Activated CD8-positive, alpha-beta memory T cell treated with anti-CD3 and anti-CD28 coated beads, Interleukin-2, amount 10 ng/mL, durations not matched to agents 7 days and 5 days (primary cell): ENCODE measurements at regions not wholly inside any gene's neighbourhood (a gene's known extent, or its start where the extent isn't known, plus 50 kb on each side); places are given as distances from the start of the nearest gene placed in this dataset.

Experiments used
- ATAC-seq: fragments of 150-1000 bp; cut with Tn5 transposase; one replicate; pipeline ENCODE4 v1.10.0; 2021; ENCODE audit warnings: moderate library complexity
- CTCF ChIA-PET: fragments of 350-600 bp; sonication (Branson Sonifier 250); formaldehyde crosslinking; loops from one replicate; lab custom pipeline; 2021; ENCODE audit warnings: antibody characterized with exemption; lab: Charles Lee
- DNase-seq: peaks from one replicate; pipeline ENCODE4 v3.0.0-alpha.2; 2020
- H3K27ac Mint-ChIP-seq: one replicate; pipeline ENCODE4 v1.8.0; 2021; ENCODE audit warnings: mild to moderate bottlenecking, mixed read lengths
- H3K27me3 Mint-ChIP-seq: one replicate; pipeline ENCODE4 v1.8.0; 2021; ENCODE audit warnings: mixed read lengths
- H3K36me3 Mint-ChIP-seq: one replicate; pipeline ENCODE4 v1.8.0; 2021; ENCODE audit warnings: mild to moderate bottlenecking, mixed read lengths
- H3K4me1 Mint-ChIP-seq: one replicate; pipeline ENCODE4 v1.8.0; 2021; ENCODE audit warnings: mixed read lengths
- H3K4me3 Mint-ChIP-seq: one replicate; pipeline ENCODE4 v1.8.0; 2021; ENCODE audit warnings: mild to moderate bottlenecking, moderate library complexity, mixed read lengths
- H3K9me3 Mint-ChIP-seq: one replicate; pipeline ENCODE4 v1.8.0; 2022; ENCODE audit warnings: low read depth, mixed read lengths

- Mint-ChIP-seq H3K9me3 (peaks cover 2% of the 10 kb centered on the region), H3K27me3 (no peaks in the 10 kb centered on the region), H3K4me1 (no peaks in the 10 kb centered on the region), H3K36me3 (no peaks in the 10 kb centered on the region), H3K27ac (no peak overlapping the region), H3K4me3 (no peak overlapping the region)
- CTCF ChIA-PET: no interaction called here
- no peak for DNase-seq
- ATAC-seq: no peak
Observed at GRCh38 chr4:117357437-117357836, 272.1 kb upstream of the TRAM1L1 start.

DNA sequence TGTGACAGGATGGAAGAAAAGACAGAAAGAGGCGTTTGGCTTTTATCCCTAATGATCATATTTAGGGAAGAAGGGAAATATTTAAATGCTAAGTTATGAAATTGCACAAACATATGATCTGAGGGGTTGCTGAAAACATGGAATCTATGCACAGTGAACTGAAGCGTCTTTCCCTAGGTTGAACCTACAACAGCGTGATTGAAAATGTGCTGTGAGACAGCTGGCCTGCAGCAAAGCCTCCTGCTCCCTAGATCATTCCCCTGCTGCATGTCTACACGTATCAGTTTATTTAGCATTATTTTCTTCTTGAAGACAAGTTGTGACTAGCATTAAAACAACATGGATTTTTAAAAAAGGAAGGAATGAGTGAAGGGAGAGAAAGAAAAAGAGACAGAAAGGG, 272.5 kb upstream of the TRAM1L1 start:
- CTCF ChIA-PET: no interaction called here
- H3K9me3 Mint-ChIP-seq: peaks cover 2% of the 10 kb centered on the region
- H3K27me3 Mint-ChIP-seq: no peaks in the 10 kb centered on the region
- H3K27ac Mint-ChIP-seq: no peak overlapping the region
- H3K4me3 Mint-ChIP-seq: no peak overlapping the region
- ATAC-seq: no peak
- no peaks in the 10 kb centered on the region for H3K36me3 Mint-ChIP-seq
- no peaks in the 10 kb centered on the region for H3K4me1 Mint-ChIP-seq
- DNase-seq: no peak

DNA sequence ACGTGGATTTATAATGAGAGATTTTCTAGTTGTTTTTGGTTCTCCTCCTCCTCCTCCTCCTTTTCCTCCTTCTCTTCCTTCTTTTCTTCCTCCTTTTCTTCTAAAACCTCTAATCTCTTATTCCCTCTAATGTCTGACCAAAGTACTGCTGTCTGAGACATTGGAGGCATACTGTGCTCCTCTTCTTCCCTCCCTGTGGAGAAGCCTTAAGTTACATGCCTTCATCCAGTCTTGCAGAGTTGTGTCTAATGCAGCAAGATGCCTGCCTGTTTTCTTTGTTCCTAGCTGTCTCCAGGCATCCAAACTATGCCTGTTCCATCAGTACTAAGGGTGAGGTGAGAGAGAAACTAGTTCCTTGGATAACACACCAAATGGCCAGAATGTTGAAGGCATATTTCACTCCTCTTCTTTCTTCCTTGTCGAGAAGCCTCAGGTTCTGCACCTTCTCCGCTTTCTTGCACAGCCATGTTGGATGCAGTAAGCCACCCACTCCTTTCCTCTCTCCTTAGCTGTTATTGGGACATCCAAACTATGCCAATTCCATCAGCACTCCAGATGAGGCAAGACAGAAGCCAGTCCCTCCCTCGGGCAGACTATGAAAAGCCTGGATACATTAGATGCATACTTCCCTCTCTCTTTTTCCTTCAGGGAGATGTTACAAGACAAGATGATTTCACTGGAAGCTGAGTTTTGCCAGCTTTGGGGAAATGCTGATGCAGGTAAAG, 285.7 kb upstream of the TRAM1L1 start:
- Mint-ChIP-seq H3K27me3 (no peaks in the 10 kb centered on the region), H3K9me3 (peaks cover 5% of the 10 kb centered on the region), H3K36me3 (no peaks in the 10 kb centered on the region), H3K4me3 (no peak overlapping the region), H3K4me1 (no peaks in the 10 kb centered on the region), H3K27ac (no peak overlapping the region)
- DNase-seq (no peak), ATAC-seq (no peak)
- CTCF ChIA-PET: no interaction called here

DNA sequence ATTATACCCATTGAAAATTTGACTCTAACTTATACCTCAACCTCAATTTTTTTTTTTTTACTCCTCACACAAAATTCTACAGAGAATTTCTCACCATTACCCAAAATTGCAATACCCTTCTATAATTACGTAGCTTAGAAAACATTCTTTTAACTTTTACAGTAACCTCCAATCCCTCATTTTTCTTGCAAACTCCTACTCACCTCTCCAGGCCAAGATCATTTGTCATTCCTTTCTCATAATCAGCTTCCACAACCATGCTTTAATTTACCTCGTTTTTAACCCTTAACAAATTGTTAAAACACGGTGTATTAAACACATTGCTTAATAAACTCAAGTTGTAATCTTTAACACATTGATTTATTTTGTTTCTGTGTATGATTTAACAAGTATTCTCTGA, 289.7 kb upstream of the TRAM1L1 start:
- ATAC-seq: no peak
- DNase-seq: no peak
- Mint-ChIP-seq H3K9me3 (peaks cover 5% of the 10 kb centered on the region), H3K4me1 (no peaks in the 10 kb centered on the region), H3K27me3 (no peaks in the 10 kb centered on the region), H3K36me3 (no peaks in the 10 kb centered on the region), H3K4me3 (no peak overlapping the region), H3K27ac (no peak overlapping the region)
- CTCF ChIA-PET: no interaction called here

DNA sequence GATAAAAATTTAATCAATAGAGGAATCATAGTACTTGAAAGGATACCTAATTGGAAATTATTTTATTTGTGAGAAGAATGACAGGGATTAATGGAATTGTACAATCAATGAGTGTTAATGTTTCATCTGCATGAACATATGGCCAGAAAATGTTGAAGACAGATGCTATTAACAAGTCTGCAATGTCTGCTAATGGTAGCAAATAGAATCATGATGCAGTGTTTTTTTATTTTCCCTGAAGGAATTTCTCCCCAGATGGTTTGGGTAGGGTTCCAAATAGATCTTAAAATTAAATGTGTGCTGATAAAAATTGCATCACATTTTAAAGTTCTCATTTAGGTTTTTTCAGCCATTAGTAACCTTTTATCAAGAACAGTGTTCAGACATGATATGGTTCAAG, 291.3 kb upstream of the TRAM1L1 start:
- H3K9me3 Mint-ChIP-seq: peaks cover 3% of the 10 kb centered on the region
- ATAC-seq: no peak
- H3K27me3 Mint-ChIP-seq: no peaks in the 10 kb centered on the region

GRCh38 chr4:117378942-117379341, 293.6 kb upstream of the TRAM1L1 start:
- peaks cover 5% of the 10 kb centered on the region for H3K9me3 Mint-ChIP-seq
- DNase-seq: no peak

More for the DNA sequence above, 291.3 kb upstream of the TRAM1L1 start:
- no peak overlapping the region for H3K4me3 Mint-ChIP-seq
- H3K36me3 Mint-ChIP-seq: no peaks in the 10 kb centered on the region
- DNase-seq: no peak
- no peaks in the 10 kb centered on the region for H3K4me1 Mint-ChIP-seq
- H3K27ac Mint-ChIP-seq: no peak overlapping the region
- CTCF ChIA-PET: no interaction called here

GRCh38 chr4:117383468-117383867, 298.1 kb upstream of the TRAM1L1 start:
- CTCF ChIA-PET: no interaction called here
- no peaks in the 10 kb centered on the region for H3K27me3 Mint-ChIP-seq
- no peak for DNase-seq
- H3K27ac Mint-ChIP-seq: no peak overlapping the region
- no peaks in the 10 kb centered on the region for H3K36me3 Mint-ChIP-seq
- no peaks in the 10 kb centered on the region for H3K4me1 Mint-ChIP-seq
- no peak for ATAC-seq
- H3K4me3 Mint-ChIP-seq: no peak overlapping the region
- H3K9me3 Mint-ChIP-seq: peaks cover 2% of the 10 kb centered on the region

More at GRCh38 chr4:117378942-117379341, 293.6 kb upstream of the TRAM1L1 start:
- H3K4me1 Mint-ChIP-seq: no peaks in the 10 kb centered on the region
- H3K4me3 Mint-ChIP-seq: no peak overlapping the region
- H3K27me3 Mint-ChIP-seq: no peaks in the 10 kb centered on the region
- no peak overlapping the region for H3K27ac Mint-ChIP-seq
- no peak for ATAC-seq
- H3K36me3 Mint-ChIP-seq: no peaks in the 10 kb centered on the region
- CTCF ChIA-PET: no interaction called here

- Mint-ChIP-seq H3K4me1 (no peaks in the 10 kb centered on the region), H3K27me3 (no peaks in the 10 kb centered on the region), H3K36me3 (no peaks in the 10 kb centered on the region), H3K9me3 (peaks cover 2% of the 10 kb centered on the region), H3K4me3 (no peak overlapping the region), H3K27ac (no peak overlapping the region)
- CTCF ChIA-PET: no interaction called here
- DNase-seq (no peak), ATAC-seq (no peak)
Observed at GRCh38 chr4:117385526-117385925, 300.1 kb upstream of the TRAM1L1 start.

DNA sequence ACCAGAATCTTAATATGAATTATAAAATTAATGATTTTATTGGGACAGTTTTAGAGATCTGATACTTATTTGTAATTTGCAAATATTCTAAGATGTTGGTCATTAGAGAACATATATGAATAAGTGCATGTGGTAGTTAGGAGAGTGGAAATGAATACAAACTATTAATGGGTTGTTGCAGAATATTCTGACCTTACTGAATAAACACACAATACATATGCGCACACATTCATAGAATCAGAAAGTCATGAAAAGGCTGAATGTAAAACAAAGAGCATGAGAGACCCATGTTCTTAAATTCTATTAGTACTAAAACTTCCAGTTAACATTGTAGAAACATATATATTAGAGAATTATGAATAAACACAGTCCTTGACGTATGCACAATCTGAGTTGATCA, 301.7 kb upstream of the TRAM1L1 start:
- Mint-ChIP-seq H3K36me3 (no peaks in the 10 kb centered on the region), H3K9me3 (peaks cover 5% of the 10 kb centered on the region), H3K4me1 (no peaks in the 10 kb centered on the region), H3K27ac (no peak overlapping the region), H3K27me3 (no peaks in the 10 kb centered on the region), H3K4me3 (no peak overlapping the region)
- ATAC-seq: no peak
- no peak for DNase-seq
- CTCF ChIA-PET: no interaction called here

DNA sequence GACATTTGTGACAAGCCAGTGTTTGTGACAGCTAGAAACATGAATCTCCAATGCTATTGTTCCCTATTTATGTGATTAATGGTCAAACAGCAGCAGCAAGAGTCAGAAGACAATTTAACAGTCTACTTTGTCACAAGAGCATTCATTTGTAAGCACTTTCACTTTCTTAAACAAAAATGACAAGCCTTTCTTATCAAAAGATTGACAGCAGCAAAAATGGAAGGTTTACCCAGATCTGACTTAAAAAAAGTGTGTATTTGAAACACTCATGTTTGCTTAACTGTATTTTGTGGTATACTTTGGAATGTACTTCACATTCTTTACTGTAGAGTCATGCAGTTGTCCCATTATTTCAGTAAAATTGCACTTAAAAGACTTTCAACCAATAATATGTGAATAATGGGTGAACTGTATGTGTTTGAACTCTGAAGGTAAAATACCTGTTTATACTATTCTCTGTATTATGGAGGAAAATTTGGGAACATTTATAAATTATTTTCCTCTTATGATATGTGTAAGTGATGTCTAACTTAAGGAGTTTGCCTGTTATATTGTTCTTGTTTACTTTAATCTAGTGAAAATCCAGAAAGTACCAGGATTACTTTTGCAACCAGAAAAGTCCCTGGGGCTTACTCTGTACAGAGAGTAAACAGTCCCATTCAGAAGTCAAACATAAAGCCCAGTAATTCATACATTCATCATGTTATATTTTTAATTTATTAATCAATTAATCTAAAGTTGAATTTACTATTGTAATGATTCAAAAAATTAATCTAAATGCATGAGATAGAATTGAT, 314.9 kb upstream of the TRAM1L1 start:
- no peak for DNase-seq
- H3K9me3 Mint-ChIP-seq: peaks cover 1% of the 10 kb centered on the region
- no peak overlapping the region for H3K4me3 Mint-ChIP-seq
- no peaks in the 10 kb centered on the region for H3K27me3 Mint-ChIP-seq
- ATAC-seq: no peak
- H3K27ac Mint-ChIP-seq: no peak overlapping the region
- no peaks in the 10 kb centered on the region for H3K36me3 Mint-ChIP-seq
- CTCF ChIA-PET: no interaction called here
- no peaks in the 10 kb centered on the region for H3K4me1 Mint-ChIP-seq

GRCh38 chr4:117412661-117413060, 327.3 kb upstream of the TRAM1L1 start:
- CTCF ChIA-PET: no interaction called here
- no peaks in the 10 kb centered on the region for H3K9me3 Mint-ChIP-seq
- no peaks in the 10 kb centered on the region for H3K4me1 Mint-ChIP-seq
- H3K27ac Mint-ChIP-seq: no peak overlapping the region
- DNase-seq (no peak), ATAC-seq (no peak)
- H3K36me3 Mint-ChIP-seq: no peaks in the 10 kb centered on the region
- no peak overlapping the region for H3K4me3 Mint-ChIP-seq
- no peaks in the 10 kb centered on the region for H3K27me3 Mint-ChIP-seq

DNA sequence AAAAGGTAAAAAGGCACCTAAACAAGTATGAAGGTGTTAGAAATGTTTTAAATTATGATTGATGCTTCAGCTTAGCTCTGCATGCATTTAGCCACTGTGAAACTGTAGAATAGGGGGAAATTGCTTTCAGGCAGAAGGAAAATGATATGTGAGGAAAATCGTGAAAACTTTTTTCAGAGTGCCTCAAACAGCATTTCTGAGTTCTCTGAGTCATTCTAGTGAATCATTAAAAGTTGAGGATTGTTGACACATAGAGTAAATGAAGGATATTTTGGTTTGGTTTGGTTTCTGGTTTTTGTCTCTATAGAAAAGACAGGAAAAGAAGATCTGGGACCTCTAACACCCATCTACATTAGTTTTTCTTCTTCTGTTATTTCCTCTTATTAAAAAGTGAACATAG, 332.5 kb upstream of the TRAM1L1 start:
- no peaks in the 10 kb centered on the region for H3K4me1 Mint-ChIP-seq
- no peaks in the 10 kb centered on the region for H3K36me3 Mint-ChIP-seq
- H3K9me3 Mint-ChIP-seq: no peaks in the 10 kb centered on the region
- DNase-seq (no peak), ATAC-seq (no peak)
- no peaks in the 10 kb centered on the region for H3K27me3 Mint-ChIP-seq
- CTCF ChIA-PET: no interaction called here
- no peak overlapping the region for H3K4me3 Mint-ChIP-seq
- no peak overlapping the region for H3K27ac Mint-ChIP-seq

DNA sequence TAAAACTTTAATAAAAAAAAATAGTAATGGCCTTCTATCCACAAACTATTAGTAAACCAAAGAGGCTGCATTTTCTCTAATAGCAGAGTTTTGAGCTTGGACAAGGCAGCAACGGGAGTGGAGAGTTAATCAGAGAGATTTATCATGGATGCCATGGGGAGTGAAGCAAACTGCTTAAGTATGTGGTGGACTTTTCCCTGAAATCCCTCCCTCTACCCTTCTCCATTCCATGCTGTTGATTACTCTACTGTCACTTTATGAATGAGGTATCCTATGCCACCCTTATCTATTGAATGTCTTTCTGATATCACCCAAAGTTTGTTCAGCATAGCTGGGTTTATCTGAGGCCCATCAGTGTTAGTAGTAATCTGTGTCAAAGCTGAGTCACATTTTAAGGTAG, 335.6 kb upstream of the TRAM1L1 start:
- H3K27ac Mint-ChIP-seq: no peak overlapping the region
- H3K4me1 Mint-ChIP-seq: no peaks in the 10 kb centered on the region
- no peak for ATAC-seq
- CTCF ChIA-PET: no interaction called here
- no peak overlapping the region for H3K4me3 Mint-ChIP-seq
- no peaks in the 10 kb centered on the region for H3K9me3 Mint-ChIP-seq
- no peaks in the 10 kb centered on the region for H3K27me3 Mint-ChIP-seq
- H3K36me3 Mint-ChIP-seq: no peaks in the 10 kb centered on the region
- DNase-seq: no peak

GRCh38 chr4:117421706-117422105, 336.3 kb upstream of the TRAM1L1 start:
- no peaks in the 10 kb centered on the region for H3K27me3 Mint-ChIP-seq
- no peak overlapping the region for H3K4me3 Mint-ChIP-seq
- CTCF ChIA-PET: no interaction called here
- no peak overlapping the region for H3K27ac Mint-ChIP-seq
- ATAC-seq (no peak), DNase-seq (no peak)
- H3K36me3 Mint-ChIP-seq: no peaks in the 10 kb centered on the region
- no peaks in the 10 kb centered on the region for H3K9me3 Mint-ChIP-seq
- H3K4me1 Mint-ChIP-seq: no peaks in the 10 kb centered on the region
